NT2/D1 (cell line): ENCODE measurements at regions not wholly inside any gene's neighbourhood (a gene's known extent, or its start where the extent isn't known, plus 50 kb on each side); places are given as distances from the start of the nearest gene placed in this dataset.

Experiments
- SUZ12 ChIP-seq: IDR thresholded peaks from 2 replicates; pipeline ENCODE4 v1.6.1; 2011; ENCODE audit not compliant: insufficient read length, insufficient read depth; ENCODE audit errors: extremely low read depth
- YY1 ChIP-seq: IDR thresholded peaks from 2 replicates; pipeline ENCODE4 v1.6.1; 2011; ENCODE audit not compliant: insufficient read length, insufficient read depth
- ZNF274 ChIP-seq: IDR thresholded peaks from 2 replicates; pipeline ENCODE4 v1.6.1; 2011; ENCODE audit warnings: mild to moderate bottlenecking, low read depth, low read length

- TF ChIP-seq ZNF274 (no peak), YY1 (no peak), SUZ12 (no peak)
These were observed 99.6 kb upstream of the BMPER start for GRCh38 chr7:33805630-33806233.
